Activated CD8-positive, alpha-beta T cell treated with anti-CD3 and anti-CD28 coated beads for 36 hours (primary cell): ENCODE measurements at regions not wholly inside any gene's neighbourhood (a gene's known extent, or its start where the extent isn't known, plus 50 kb on each side); places are given as distances from the start of the nearest gene placed in this dataset.
"Not testable (repeated sequence)": the region's sequence is repeated elsewhere in the genome, so short reads cannot be mapped to it uniquely, and the experiment has no call there.

Experiments used
- ATAC-seq: fragments of 200-7000 bp; cut with Tn5 transposase; one replicate; pipeline ENCODE4 v1.10.0; 2021; ENCODE audit warnings: mild to moderate bottlenecking, moderate library complexity
- CTCF ChIA-PET: fragments of 350-600 bp; sonication (Branson Sonifier 250); formaldehyde crosslinking; loops from one replicate; lab custom pipeline; 2021; ENCODE audit warnings: antibody characterized with exemption; lab: Charles Lee
- POLR2A ChIA-PET: fragments of 350-600 bp; sonication (Branson Sonifier 250); formaldehyde crosslinking; loops from one replicate; lab custom pipeline; 2021; ENCODE audit warnings: antibody characterized with exemption; lab: Charles Lee
- DNase-seq: peaks from one replicate; pipeline ENCODE4 v3.0.0-alpha.2; 2020
- H3K27ac Mint-ChIP-seq: one replicate; pipeline ENCODE4 v1.8.0; 2021; ENCODE audit warnings: mild to moderate bottlenecking, mixed read lengths
- H3K27me3 Mint-ChIP-seq: one replicate; pipeline ENCODE4 v1.8.0; 2021; ENCODE audit warnings: mixed read lengths
- H3K36me3 Mint-ChIP-seq: one replicate; pipeline ENCODE4 v1.8.0; 2021; ENCODE audit warnings: low read depth, mixed read lengths
- H3K4me1 Mint-ChIP-seq: one replicate; pipeline ENCODE4 v1.8.0; 2021; ENCODE audit warnings: low read depth, mixed read lengths
- H3K4me3 Mint-ChIP-seq: one replicate; pipeline ENCODE4 v1.8.0; 2021; ENCODE audit warnings: mild to moderate bottlenecking, moderate library complexity, mixed read lengths
- H3K9me3 Mint-ChIP-seq: one replicate; pipeline ENCODE4 v1.8.0; 2021; ENCODE audit warnings: mixed read lengths
- intact Hi-C: fragments of 100-400 bp; cut with micrococcal nuclease; formaldehyde crosslinking; loops from one replicate; pipeline ENCODE4 v1.10.0; 2022
- TF ChIP-seq, protein P1 (sequence below): fragments of 200-600 bp; IDR thresholded peaks from one replicate; pipeline ENCODE4 v1.8.0; 2022; ENCODE audit warnings: antibody characterized with exemption, mild to moderate bottlenecking

DNA sequence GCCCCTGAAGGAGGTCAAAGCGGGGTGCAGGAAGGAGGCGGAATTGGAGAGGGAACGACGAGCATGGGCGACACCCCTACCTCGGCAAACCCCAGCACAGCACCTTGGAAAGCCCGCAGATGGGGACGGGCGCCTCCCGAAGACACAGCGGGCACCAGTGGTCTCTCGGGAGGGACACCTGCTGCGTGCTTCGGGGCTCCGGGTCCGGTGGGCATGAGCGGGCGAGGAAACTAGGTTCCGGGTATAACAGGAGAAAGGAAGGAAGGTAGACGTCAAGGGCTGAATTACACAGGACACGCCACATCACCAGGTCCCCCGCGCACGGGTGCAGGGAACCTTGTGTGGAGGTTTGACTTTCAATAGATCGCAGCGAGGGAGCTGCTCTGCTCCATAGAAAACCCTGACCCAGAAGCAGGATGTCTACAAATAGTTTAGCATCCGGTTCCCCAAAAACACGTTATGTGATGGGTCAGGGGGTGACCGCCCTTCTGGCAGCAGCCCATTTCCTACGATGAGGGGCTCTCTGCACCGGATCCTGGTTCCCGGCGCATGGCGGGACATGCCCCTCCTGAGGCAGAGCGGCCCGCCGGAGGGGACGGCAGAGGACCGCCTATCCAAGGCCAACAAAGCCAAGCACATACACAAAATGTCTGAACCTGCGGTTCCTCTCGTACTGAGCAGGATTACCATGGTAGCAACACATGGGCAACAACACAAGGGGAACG lies 196.9 kb downstream of the ALG10 start:
- intact Hi-C loops = loop anchor here (2.0 to 10.0 kb wide), 2 partner anchors 94 to 184 kb away; no protein-coding TSS in a partner anchor
- ChIA-PET CTCF (interaction anchor here (0.6 to 1.7 kb wide), 2 partner anchors 96 to 324 kb away, joined by 3 to 6 read pairs; no protein-coding TSS in a partner anchor), POLR2A (no interaction called here)
- TF ChIP-seq, protein P1, sequence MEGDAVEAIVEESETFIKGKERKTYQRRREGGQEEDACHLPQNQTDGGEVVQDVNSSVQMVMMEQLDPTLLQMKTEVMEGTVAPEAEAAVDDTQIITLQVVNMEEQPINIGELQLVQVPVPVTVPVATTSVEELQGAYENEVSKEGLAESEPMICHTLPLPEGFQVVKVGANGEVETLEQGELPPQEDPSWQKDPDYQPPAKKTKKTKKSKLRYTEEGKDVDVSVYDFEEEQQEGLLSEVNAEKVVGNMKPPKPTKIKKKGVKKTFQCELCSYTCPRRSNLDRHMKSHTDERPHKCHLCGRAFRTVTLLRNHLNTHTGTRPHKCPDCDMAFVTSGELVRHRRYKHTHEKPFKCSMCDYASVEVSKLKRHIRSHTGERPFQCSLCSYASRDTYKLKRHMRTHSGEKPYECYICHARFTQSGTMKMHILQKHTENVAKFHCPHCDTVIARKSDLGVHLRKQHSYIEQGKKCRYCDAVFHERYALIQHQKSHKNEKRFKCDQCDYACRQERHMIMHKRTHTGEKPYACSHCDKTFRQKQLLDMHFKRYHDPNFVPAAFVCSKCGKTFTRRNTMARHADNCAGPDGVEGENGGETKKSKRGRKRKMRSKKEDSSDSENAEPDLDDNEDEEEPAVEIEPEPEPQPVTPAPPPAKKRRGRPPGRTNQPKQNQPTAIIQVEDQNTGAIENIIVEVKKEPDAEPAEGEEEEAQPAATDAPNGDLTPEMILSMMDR = no peak
- no peak overlapping the region for H3K27ac Mint-ChIP-seq
- no peaks in the 10 kb centered on the region for H3K9me3 Mint-ChIP-seq
- no peaks in the 10 kb centered on the region for H3K36me3 Mint-ChIP-seq
- DNase-seq (no peak), ATAC-seq (no peak)
- peaks cover 9% of the 10 kb centered on the region for H3K27me3 Mint-ChIP-seq
- H3K4me1 Mint-ChIP-seq = peaks cover 3% of the 10 kb centered on the region
- H3K4me3 Mint-ChIP-seq = peak overlapping the region; percentile 67

DNA sequence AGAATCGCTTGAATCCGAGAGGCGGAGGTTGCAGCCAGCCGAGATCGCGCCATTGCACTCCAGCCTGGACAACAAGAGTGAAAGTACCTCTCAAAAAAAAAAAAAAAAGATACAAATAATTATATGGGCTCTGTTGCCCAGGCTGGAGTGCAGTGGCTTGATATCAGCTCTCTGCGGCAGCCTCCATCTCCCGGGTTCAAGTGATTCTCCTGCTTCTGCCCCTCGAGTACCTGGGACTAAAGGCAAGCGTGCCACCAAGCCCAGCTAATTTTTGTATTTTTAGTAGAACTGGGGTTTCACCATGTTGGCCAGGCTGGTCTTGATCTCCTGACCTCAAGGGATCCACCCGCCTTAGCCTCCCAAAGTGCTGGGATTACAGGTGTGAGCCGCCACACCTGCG lies 197.8 kb downstream of the ALG10 start:
- H3K4me3 Mint-ChIP-seq, H3K27me3 Mint-ChIP-seq, POLR2A ChIA-PET, H3K4me1 Mint-ChIP-seq, H3K27ac Mint-ChIP-seq, ATAC-seq, H3K9me3 Mint-ChIP-seq, DNase-seq, intact Hi-C loops, H3K36me3 Mint-ChIP-seq: not testable (repeated sequence)
- CTCF ChIA-PET = interaction anchor here (0.6 to 1.7 kb wide), 2 partner anchors 97 to 325 kb away, joined by 3 to 6 read pairs; no protein-coding TSS in a partner anchor

DNA sequence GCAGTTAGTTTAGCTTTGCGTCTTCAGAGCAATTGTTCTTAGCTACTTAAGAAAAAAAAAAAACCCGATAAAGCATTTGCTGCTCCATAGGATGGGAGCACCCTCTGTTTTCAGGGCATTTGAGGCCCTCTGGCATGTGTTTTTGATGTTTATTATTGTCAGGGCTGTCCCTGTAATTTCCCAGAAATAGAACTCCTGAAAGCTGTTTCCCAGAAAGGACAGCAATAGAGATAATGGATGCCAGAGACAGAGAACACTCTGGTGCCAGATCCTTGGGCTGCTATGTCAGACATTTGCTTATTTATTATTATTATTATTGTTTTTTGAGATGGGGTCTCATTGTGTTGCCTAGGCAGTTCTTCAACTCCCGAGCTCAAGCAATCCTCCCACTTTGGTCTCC lies 201.3 kb downstream of the ALG10 start:
- H3K27me3 Mint-ChIP-seq = peaks cover 8% of the 10 kb centered on the region
- H3K9me3 Mint-ChIP-seq = peaks cover 10% of the 10 kb centered on the region

DNA sequence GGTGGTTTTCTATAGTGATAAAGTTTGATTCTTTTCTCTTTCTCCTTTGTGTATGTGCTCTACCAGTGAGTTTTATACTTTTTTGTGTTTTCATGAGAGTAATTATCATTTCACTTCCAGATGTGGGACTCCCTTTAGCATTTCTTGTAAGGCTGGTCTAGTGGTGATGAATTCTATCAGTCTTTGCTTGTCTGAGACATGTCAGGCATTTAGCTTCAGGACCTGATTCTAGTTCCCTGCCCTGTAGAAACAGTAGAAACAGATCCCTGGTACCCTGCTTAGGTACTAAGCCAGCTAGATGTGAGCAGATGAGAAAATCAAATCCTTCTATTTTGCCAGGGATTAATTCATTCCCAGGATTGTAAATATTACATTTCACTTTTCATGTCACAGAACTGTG lies 203.7 kb downstream of the ALG10 start:
- H3K4me3 Mint-ChIP-seq, H3K9me3 Mint-ChIP-seq, H3K36me3 Mint-ChIP-seq, DNase-seq, POLR2A ChIA-PET, H3K4me1 Mint-ChIP-seq, intact Hi-C loops, H3K27ac Mint-ChIP-seq, H3K27me3 Mint-ChIP-seq, CTCF ChIA-PET, ATAC-seq: not testable (repeated sequence)

More for the DNA sequence above, 201.3 kb downstream of the ALG10 start:
- no peak for DNase-seq
- Mint-ChIP-seq H3K4me1 (no peaks in the 10 kb centered on the region), H3K4me3 (no peak overlapping the region), H3K36me3 (no peaks in the 10 kb centered on the region), H3K27ac (no peak overlapping the region)
- CTCF ChIA-PET = no interaction called here
- POLR2A ChIA-PET = no interaction called here
- intact Hi-C loops = no loop called here
- ATAC-seq = no peak
- TF ChIP-seq, protein P1 = no peak

DNA sequence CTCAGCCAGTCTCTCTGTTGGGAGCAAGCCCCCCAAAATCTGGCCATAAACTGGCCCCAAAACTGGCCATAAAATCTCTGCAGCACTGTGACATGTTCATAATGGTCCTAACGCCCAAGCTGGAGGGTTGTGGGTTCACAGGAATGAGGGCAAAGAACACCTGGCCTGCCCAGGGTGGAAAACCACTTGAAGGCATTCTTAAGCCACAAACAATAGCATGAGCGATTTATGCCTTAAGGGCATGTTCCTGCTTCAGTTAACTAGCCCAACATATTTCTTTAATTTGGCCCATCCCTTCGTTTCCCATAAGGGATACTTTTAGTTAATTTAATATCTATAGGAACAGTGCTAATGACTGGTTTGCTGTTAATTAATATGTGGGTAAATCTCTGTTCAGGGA lies 205.8 kb downstream of the ALG10 start:
- H3K27me3 Mint-ChIP-seq, H3K4me3 Mint-ChIP-seq, CTCF ChIA-PET, H3K4me1 Mint-ChIP-seq, ATAC-seq, H3K27ac Mint-ChIP-seq, POLR2A ChIA-PET, H3K9me3 Mint-ChIP-seq, H3K36me3 Mint-ChIP-seq, intact Hi-C loops, DNase-seq: not testable (repeated sequence)

DNA sequence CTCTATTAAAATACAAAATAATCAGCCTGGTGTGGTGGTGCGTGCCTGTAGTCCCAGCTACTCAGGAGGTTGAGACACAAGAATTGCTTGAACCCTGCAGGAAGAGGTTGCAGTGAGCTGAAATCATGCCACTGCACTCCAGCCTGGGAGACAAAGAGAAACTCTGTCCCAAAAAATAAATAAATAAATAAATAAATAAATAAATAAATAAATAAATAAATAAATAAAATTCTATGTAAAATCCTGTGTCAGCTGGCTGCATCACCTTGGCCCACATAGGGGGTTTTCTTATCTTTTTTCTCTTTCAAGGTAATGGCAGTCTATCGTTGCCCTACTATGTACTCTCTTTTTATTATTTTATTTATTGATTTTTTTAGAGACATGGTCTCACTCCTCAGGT lies 206.7 kb downstream of the ALG10 start:
- H3K4me1 Mint-ChIP-seq, H3K4me3 Mint-ChIP-seq, DNase-seq, POLR2A ChIA-PET, H3K27me3 Mint-ChIP-seq, H3K27ac Mint-ChIP-seq, intact Hi-C loops, H3K36me3 Mint-ChIP-seq, ATAC-seq, H3K9me3 Mint-ChIP-seq: not testable (repeated sequence)
- CTCF ChIA-PET = interaction anchor here (1.7 to 2.1 kb wide), 2 partner anchors 11 to 106 kb away, joined by 5 to 6 read pairs; no protein-coding TSS in a partner anchor

DNA sequence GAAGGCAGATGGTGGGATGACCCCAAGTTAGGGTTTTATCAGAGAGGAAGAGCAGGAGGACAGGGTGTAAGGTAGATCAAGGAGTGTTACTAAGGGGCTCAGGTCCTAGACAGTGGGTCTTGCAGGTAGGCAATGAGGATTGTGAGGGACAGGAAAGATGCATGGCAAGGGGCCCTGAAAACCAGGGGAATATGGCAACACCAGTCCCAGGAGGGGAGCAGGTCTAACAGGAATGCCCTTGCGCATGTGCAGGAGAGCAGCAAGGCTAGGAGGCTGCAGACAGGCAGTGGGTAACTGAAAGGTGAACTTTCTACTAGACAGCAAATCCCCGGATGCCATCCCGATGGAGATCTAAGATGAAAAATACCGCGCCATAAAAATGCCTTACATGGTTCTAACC lies 211.3 kb downstream of the ALG10 start:
- DNase-seq (no peak), ATAC-seq (no peak)
- intact Hi-C loops = no loop called here
- Mint-ChIP-seq H3K4me3 (no peak overlapping the region), H3K4me1 (no peaks in the 10 kb centered on the region), H3K36me3 (no peaks in the 10 kb centered on the region), H3K27me3 (peaks cover 4% of the 10 kb centered on the region), H3K9me3 (no peaks in the 10 kb centered on the region), H3K27ac (no peak overlapping the region)
- ChIA-PET POLR2A (no interaction called here), CTCF (no interaction called here)
- TF ChIP-seq, protein P1 = no peak
